ENCODE measurements at regions not wholly inside any gene's neighbourhood (a gene's known extent, or its start where the extent isn't known, plus 50 kb on each side); places are given as distances from the start of the nearest gene placed in this dataset.
"Not testable (repeated sequence)": the region's sequence is repeated elsewhere in the genome, so short reads cannot be mapped to it uniquely, and the experiment has no call there.

DNA sequence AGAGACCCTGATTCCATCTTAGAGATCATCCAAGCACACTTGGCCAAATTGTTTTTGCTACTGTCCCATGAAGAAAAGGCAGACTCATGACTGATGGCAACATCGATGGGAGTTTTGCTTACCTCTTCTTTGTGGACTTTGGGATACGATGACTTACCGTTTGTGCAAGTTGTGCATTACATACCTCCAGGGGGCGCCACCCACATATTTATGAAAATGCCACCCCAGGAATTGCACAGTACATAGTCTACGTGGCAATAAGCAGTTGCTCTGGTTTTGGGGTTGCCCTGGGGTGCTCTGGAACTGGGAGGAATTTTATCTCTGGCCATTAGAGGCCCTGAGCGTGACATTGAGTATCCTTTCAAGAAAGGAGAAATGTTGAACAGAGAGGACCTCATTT lies 139.0 kb upstream of the CCZ1B start:
- not testable (repeated sequence) for H3K9me3 ChIP-seq (ENCODE audit: low read depth); H3K36me3 ChIP-seq (replicated peaks; ENCODE audit: insufficient read depth, low read depth); H3K4me2 ChIP-seq; H3K79me2 ChIP-seq; H3K27ac ChIP-seq; H4K20me1 ChIP-seq (ENCODE audit: insufficient read depth, poor library complexity, severe bottlenecking); H3K27me3 ChIP-seq; H3K4me3 ChIP-seq; H2AFZ ChIP-seq; H3K9me2 ChIP-seq (replicated peaks; ENCODE audit: insufficient read depth); H3K4me1 ChIP-seq (ENCODE audit: insufficient read depth)
- TF ChIP-seq, protein P1, sequence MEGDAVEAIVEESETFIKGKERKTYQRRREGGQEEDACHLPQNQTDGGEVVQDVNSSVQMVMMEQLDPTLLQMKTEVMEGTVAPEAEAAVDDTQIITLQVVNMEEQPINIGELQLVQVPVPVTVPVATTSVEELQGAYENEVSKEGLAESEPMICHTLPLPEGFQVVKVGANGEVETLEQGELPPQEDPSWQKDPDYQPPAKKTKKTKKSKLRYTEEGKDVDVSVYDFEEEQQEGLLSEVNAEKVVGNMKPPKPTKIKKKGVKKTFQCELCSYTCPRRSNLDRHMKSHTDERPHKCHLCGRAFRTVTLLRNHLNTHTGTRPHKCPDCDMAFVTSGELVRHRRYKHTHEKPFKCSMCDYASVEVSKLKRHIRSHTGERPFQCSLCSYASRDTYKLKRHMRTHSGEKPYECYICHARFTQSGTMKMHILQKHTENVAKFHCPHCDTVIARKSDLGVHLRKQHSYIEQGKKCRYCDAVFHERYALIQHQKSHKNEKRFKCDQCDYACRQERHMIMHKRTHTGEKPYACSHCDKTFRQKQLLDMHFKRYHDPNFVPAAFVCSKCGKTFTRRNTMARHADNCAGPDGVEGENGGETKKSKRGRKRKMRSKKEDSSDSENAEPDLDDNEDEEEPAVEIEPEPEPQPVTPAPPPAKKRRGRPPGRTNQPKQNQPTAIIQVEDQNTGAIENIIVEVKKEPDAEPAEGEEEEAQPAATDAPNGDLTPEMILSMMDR (IDR thresholded peaks at IDR 0.05; ENCODE audit: poor library complexity): peak; percentile 46
- DNase-seq (ENCODE audit: low spot score): peak; percentile 61
- 41% methylated on average over 6 of the region's 6 CpGs for WGBS (ENCODE audit: low lambda C conversion rate, missing lambda C conversion rate)

DNA sequence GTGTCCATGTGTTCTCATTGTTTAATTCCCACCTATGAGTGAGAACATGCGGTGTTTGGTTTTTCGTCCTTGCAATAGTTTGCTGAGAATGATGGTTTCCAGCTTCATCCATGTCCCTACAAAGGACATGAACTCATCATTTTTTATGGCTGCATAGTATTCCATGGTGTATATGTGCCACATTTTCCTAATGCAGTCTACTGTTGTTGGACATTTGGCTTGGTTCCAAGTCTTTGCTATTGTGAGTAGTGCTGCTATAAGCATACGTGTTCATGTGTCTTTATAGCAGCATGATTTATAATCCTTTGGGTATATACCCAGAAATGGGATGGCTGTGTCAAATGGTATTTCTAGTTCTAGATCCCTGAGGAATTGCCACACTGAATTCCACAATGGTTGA lies 144.1 kb upstream of the CCZ1B start:
- not testable (repeated sequence) for H3K36me3 ChIP-seq (replicated peaks; ENCODE audit: insufficient read depth, low read depth)

DNA sequence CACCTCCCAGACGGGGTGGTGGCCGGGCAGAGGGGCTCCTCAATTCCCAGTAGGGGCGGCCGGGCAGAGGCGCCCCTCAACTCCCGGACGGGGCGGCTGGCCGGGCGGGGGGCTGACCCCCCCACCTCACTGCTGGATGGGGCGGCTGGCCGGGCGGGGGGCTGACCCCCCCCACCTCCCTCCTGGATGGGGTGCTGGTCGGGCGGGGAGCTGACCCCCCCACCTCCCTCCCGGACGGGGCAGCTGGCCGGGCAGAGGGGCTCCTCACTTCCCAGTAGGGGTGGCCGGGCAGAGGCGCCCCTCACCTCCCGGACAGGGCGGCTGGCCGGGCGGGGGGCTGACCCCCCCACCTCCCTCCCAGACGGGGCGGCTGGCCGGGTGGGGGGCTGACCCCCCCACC lies 148.8 kb upstream of the CCZ1B start:
- H3K4me1 ChIP-seq (ENCODE audit: insufficient read depth); H3K4me3 ChIP-seq; H4K20me1 ChIP-seq (ENCODE audit: insufficient read depth, poor library complexity, severe bottlenecking); H3K4me2 ChIP-seq; H3K27me3 ChIP-seq; H3K9me2 ChIP-seq (replicated peaks; ENCODE audit: insufficient read depth); H3K79me2 ChIP-seq; H2AFZ ChIP-seq; H3K9me3 ChIP-seq (ENCODE audit: low read depth); DNase-seq (ENCODE audit: low spot score); H3K27ac ChIP-seq; H3K36me3 ChIP-seq (replicated peaks; ENCODE audit: insufficient read depth, low read depth): not testable (repeated sequence)
- WGBS (ENCODE audit: low lambda C conversion rate, missing lambda C conversion rate): 76% methylated on average over 4 of the region's 27 CpGs

More for the DNA sequence above, 144.1 kb upstream of the CCZ1B start:
- not testable (repeated sequence) for H3K27me3 ChIP-seq; H3K9me3 ChIP-seq (ENCODE audit: low read depth); H3K4me1 ChIP-seq (ENCODE audit: insufficient read depth); H2AFZ ChIP-seq; H3K4me3 ChIP-seq; DNase-seq (ENCODE audit: low spot score); H4K20me1 ChIP-seq (ENCODE audit: insufficient read depth, poor library complexity, severe bottlenecking); H3K79me2 ChIP-seq; H3K9me2 ChIP-seq (replicated peaks; ENCODE audit: insufficient read depth); H3K27ac ChIP-seq; H3K4me2 ChIP-seq
- WGBS (ENCODE audit: low lambda C conversion rate, missing lambda C conversion rate): 100% methylated on average over 3 of the region's 3 CpGs

DNA sequence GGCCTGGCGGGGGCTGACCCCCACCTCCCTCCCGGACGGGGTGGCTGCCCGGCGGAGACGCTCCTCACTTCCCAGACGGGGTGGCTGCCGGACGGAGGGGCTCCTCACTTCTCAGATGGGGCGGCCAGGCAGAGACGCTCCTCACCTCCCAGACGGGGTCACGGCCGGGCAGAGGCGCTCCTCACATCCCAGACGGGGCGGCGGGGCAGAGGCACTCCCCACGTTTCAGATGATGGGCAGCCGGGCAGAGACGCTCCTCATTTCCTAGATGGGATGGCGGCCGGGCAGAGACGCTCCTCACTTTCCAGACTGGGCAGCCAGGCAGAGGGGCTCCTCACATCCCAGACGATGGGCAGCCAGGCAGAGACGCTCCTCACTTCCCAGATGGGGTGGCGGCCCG lies 149.3 kb upstream of the CCZ1B start:
- H3K9me2 ChIP-seq (replicated peaks; ENCODE audit: insufficient read depth); H4K20me1 ChIP-seq (ENCODE audit: insufficient read depth, poor library complexity, severe bottlenecking); H3K4me3 ChIP-seq; DNase-seq (ENCODE audit: low spot score); H3K79me2 ChIP-seq; H3K4me2 ChIP-seq; H2AFZ ChIP-seq; H3K9me3 ChIP-seq (ENCODE audit: low read depth); H3K36me3 ChIP-seq (replicated peaks; ENCODE audit: insufficient read depth, low read depth); H3K4me1 ChIP-seq (ENCODE audit: insufficient read depth); H3K27ac ChIP-seq; H3K27me3 ChIP-seq: not testable (repeated sequence)
- WGBS (ENCODE audit: low lambda C conversion rate, missing lambda C conversion rate): 97% methylated on average over 7 of the region's 28 CpGs

DNA sequence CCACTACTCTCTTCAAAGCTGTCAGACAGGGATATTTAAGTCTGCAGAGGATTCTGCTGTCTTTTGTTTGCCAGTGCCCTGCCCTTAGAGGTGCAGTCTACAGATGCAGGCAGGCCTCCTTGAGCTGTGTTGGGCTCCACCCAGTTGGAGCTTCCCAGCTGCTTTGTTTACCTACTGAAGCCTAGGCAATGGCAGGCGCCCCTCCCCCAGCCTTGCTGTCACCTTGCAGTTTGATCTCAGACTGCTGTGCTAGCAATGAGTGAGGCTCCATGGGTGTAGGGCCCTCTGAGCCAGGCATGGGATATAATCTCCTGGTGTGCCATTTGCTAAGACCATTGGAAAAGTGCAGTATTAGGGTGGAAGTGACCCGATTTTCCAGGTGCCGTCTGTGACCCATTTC lies 151.3 kb upstream of the CCZ1B start:
- not testable (repeated sequence) for H3K9me3 ChIP-seq (ENCODE audit: low read depth); H3K79me2 ChIP-seq; H4K20me1 ChIP-seq (ENCODE audit: insufficient read depth, poor library complexity, severe bottlenecking); H3K36me3 ChIP-seq (replicated peaks; ENCODE audit: insufficient read depth, low read depth); H2AFZ ChIP-seq; H3K4me1 ChIP-seq (ENCODE audit: insufficient read depth); H3K27ac ChIP-seq; H3K4me2 ChIP-seq; H3K27me3 ChIP-seq; DNase-seq (ENCODE audit: low spot score); H3K9me2 ChIP-seq (replicated peaks; ENCODE audit: insufficient read depth); H3K4me3 ChIP-seq
- 96% methylated on average over 3 of the region's 3 CpGs for WGBS (ENCODE audit: low lambda C conversion rate, missing lambda C conversion rate)

DNA sequence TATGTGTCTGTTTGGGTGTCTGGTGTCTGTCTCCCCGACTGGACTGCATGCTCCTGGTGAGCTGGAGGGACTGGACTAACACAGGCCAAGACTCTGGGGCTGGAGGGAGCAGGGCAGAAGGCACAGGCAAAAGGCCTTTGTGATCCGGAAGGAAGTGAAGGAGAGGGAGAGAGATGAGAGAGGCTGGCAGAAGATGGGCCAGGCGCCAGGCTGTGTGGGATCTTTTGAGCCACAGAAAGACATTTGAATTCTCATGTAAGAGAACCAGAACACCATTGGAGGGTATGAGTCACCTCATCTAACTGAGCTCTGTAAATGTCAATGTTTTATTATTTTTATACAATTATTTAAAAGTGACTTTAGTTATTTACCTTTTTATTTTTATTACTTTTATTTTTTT lies 152.3 kb upstream of the CCZ1B start:
- not testable (repeated sequence) for H3K9me3 ChIP-seq (ENCODE audit: low read depth); H3K27ac ChIP-seq; H3K4me1 ChIP-seq (ENCODE audit: insufficient read depth); H2AFZ ChIP-seq; H3K36me3 ChIP-seq (replicated peaks; ENCODE audit: insufficient read depth, low read depth); H4K20me1 ChIP-seq (ENCODE audit: insufficient read depth, poor library complexity, severe bottlenecking); H3K4me3 ChIP-seq; H3K27me3 ChIP-seq; H3K79me2 ChIP-seq; H3K9me2 ChIP-seq (replicated peaks; ENCODE audit: insufficient read depth); H3K4me2 ChIP-seq; DNase-seq (ENCODE audit: low spot score)
- WGBS (ENCODE audit: low lambda C conversion rate, missing lambda C conversion rate): 91% methylated on average over 3 of the region's 3 CpGs

DNA sequence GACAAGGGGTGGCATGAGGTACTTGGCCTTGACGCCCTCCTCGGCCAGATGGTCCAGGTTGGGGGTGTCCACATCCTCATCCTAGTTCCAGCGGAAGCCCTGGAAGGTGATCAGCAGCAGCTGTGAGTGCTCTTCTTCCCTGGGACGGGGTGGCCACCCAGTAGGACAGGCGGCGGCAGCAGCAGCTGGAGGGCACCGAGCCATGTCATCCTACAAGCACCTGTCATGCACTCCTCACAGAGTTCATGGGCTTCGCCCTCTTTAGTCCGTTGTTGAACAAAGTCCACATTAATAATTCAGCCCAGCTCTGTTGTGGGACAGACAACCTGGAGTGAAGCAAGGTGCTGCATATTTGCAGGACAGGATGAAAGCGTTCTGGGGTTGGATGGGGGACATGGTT lies 153.4 kb upstream of the CCZ1B start:
- not testable (repeated sequence) for H3K27me3 ChIP-seq; H3K4me3 ChIP-seq; H3K9me3 ChIP-seq (ENCODE audit: low read depth); H4K20me1 ChIP-seq (ENCODE audit: insufficient read depth, poor library complexity, severe bottlenecking); H2AFZ ChIP-seq; DNase-seq (ENCODE audit: low spot score); H3K79me2 ChIP-seq; H3K9me2 ChIP-seq (replicated peaks; ENCODE audit: insufficient read depth); H3K27ac ChIP-seq; H3K4me1 ChIP-seq (ENCODE audit: insufficient read depth); H3K36me3 ChIP-seq (replicated peaks; ENCODE audit: insufficient read depth, low read depth); H3K4me2 ChIP-seq
- WGBS (ENCODE audit: low lambda C conversion rate, missing lambda C conversion rate): 94% methylated on average over 10 of the region's 10 CpGs

DNA sequence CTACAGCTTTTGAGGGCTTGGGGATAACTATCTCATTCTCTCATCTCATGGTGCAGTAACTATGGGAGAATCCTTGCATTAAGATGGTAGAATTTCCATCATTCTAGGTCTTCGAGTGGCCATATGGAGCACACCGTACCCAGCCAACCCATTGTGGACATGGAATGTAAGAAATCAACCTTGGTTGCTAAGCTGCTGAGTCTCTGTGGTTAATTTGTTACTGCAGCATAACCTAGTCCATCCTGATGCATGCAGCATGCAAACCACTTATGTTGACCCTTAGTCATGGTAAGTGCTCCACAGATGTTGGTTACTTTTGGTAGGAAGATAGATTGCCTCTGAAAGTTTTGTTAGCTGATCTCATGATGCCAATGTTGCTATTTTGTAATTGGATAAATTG lies 156.3 kb upstream of the CCZ1B start:
- H3K4me3 ChIP-seq; H3K9me2 ChIP-seq (replicated peaks; ENCODE audit: insufficient read depth): not testable (repeated sequence)
- WGBS (ENCODE audit: low lambda C conversion rate, missing lambda C conversion rate): 97% methylated on average over 2 of the region's 2 CpGs

DNA sequence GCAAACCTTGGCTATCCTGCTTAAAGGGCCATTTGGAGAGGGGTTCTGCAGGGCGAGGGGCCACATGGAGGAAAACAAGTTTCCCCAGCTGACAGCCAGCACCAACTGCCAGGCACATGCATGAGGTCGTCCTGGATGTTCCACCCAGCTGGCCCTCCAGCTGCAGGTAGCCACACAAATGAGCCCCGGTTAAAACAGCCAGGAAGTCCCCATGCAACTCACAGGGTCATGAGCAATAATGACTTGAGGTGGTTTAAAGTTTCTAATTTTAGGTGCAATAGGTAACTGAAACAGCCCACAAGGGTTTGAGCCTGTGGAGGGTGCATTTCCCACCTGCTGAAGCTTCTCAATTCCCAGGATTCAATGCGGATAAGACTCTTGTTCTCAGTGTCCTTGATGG lies 160.8 kb upstream of the CCZ1B start:
- H3K4me3 ChIP-seq; H3K79me2 ChIP-seq; H3K27me3 ChIP-seq; H3K9me2 ChIP-seq (replicated peaks; ENCODE audit: insufficient read depth); DNase-seq (ENCODE audit: low spot score); H3K27ac ChIP-seq; H3K4me2 ChIP-seq; H3K36me3 ChIP-seq (replicated peaks; ENCODE audit: insufficient read depth, low read depth); H3K9me3 ChIP-seq (ENCODE audit: low read depth); H2AFZ ChIP-seq; H4K20me1 ChIP-seq (ENCODE audit: insufficient read depth, poor library complexity, severe bottlenecking): not testable (repeated sequence)
- WGBS (ENCODE audit: low lambda C conversion rate, missing lambda C conversion rate): 91% methylated on average over 4 of the region's 4 CpGs
- H3K4me1 ChIP-seq (ENCODE audit: insufficient read depth): peaks cover 11% of the 10 kb centered on the region

More for the DNA sequence above, 156.3 kb upstream of the CCZ1B start:
- not testable (repeated sequence) for H3K79me2 ChIP-seq; H4K20me1 ChIP-seq (ENCODE audit: insufficient read depth, poor library complexity, severe bottlenecking); H2AFZ ChIP-seq; H3K27ac ChIP-seq; H3K4me1 ChIP-seq (ENCODE audit: insufficient read depth); DNase-seq (ENCODE audit: low spot score); H3K27me3 ChIP-seq; H3K9me3 ChIP-seq (ENCODE audit: low read depth); H3K36me3 ChIP-seq (replicated peaks; ENCODE audit: insufficient read depth, low read depth); H3K4me2 ChIP-seq
